ENCODE measurements at regions not wholly inside any gene's neighbourhood (a gene's known extent, or its start where the extent isn't known, plus 50 kb on each side); places are given as distances from the start of the nearest gene placed in this dataset.

GRCh38 chr11:87398931-87399330 lies 361.2 kb downstream of the TMEM135 start (continued):
- TF ChIP-seq, protein P1, sequence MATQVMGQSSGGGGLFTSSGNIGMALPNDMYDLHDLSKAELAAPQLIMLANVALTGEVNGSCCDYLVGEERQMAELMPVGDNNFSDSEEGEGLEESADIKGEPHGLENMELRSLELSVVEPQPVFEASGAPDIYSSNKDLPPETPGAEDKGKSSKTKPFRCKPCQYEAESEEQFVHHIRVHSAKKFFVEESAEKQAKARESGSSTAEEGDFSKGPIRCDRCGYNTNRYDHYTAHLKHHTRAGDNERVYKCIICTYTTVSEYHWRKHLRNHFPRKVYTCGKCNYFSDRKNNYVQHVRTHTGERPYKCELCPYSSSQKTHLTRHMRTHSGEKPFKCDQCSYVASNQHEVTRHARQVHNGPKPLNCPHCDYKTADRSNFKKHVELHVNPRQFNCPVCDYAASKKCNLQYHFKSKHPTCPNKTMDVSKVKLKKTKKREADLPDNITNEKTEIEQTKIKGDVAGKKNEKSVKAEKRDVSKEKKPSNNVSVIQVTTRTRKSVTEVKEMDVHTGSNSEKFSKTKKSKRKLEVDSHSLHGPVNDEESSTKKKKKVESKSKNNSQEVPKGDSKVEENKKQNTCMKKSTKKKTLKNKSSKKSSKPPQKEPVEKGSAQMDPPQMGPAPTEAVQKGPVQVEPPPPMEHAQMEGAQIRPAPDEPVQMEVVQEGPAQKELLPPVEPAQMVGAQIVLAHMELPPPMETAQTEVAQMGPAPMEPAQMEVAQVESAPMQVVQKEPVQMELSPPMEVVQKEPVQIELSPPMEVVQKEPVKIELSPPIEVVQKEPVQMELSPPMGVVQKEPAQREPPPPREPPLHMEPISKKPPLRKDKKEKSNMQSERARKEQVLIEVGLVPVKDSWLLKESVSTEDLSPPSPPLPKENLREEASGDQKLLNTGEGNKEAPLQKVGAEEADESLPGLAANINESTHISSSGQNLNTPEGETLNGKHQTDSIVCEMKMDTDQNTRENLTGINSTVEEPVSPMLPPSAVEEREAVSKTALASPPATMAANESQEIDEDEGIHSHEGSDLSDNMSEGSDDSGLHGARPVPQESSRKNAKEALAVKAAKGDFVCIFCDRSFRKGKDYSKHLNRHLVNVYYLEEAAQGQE (IDR thresholded peaks at IDR 0.05), result no peak
- TF ChIP-seq, protein P2, sequence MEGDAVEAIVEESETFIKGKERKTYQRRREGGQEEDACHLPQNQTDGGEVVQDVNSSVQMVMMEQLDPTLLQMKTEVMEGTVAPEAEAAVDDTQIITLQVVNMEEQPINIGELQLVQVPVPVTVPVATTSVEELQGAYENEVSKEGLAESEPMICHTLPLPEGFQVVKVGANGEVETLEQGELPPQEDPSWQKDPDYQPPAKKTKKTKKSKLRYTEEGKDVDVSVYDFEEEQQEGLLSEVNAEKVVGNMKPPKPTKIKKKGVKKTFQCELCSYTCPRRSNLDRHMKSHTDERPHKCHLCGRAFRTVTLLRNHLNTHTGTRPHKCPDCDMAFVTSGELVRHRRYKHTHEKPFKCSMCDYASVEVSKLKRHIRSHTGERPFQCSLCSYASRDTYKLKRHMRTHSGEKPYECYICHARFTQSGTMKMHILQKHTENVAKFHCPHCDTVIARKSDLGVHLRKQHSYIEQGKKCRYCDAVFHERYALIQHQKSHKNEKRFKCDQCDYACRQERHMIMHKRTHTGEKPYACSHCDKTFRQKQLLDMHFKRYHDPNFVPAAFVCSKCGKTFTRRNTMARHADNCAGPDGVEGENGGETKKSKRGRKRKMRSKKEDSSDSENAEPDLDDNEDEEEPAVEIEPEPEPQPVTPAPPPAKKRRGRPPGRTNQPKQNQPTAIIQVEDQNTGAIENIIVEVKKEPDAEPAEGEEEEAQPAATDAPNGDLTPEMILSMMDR (IDR thresholded peaks at IDR 0.05; ENCODE audit: low read depth, low read length, missing input control), result no peak
- TF ChIP-seq SP1 (IDR thresholded peaks at IDR 0.05) (no peak), RAD21 (IDR thresholded peaks at IDR 0.05) (no peak)

DNA sequence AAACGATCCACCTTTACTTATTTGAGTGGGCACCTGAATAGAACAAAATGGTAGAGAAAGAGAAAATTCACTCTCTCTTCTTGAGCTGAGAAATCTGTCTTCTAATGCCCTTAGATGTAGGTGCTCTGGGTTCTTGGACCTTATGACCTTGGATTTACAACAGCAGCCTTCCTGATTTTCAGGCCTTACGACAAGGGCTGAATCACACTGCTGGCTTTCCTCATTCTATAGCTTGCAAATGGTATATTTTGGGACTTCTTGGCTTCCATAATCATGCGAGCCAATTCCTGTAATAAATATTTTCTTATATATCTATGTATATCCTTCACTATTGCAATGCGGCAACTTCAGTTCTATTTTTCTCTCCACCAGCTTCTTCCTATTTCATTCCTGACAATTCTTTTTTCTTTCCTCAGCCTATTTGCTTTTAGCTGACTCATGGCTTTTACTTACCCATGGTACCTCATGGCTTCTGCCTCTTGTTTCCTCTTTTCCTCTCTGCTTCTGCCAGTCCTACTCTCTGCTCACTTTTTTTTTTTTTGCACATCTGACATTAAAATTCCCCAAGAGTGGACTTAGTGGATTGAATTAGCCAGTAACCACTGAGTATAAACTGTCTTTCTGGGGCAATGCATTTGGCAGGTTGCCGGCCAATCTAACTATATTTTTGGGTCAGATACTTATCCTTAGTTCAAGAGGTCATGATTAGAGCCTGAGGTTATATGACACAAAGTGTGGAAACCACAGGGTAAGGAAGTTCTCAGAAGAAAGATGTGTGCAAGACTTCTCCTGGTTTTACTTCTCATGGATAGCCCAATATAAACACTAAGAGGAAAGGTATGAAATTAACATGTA lies 359.5 kb downstream of the TMEM135 start:
- Histone ChIP-seq H3K4me1 (ENCODE audit: control insufficient read depth in 4 of 4, insufficient read depth in 4 of 4, low read length in 3 of 4) (no peaks in the 10 kb centered on the region), H3K9me3 (ENCODE audit: control insufficient read depth in 4 of 4, low read length in 3 of 4) (no peaks in the 10 kb centered on the region), H3K27ac (ENCODE audit: low read depth in 1 of 2, low read length in 2 of 2) (no peak overlapping the region), H3K27me3 (ENCODE audit: control insufficient read depth in 4 of 4, insufficient read depth in 4 of 4, low read length in 3 of 4) (no peaks in the 10 kb centered on the region), H3K9ac (ENCODE audit: low read depth in 1 of 2, low read length in 2 of 2) (no peak overlapping the region), H3K4me3 (ENCODE audit: low read depth in 1 of 3, low read length in 3 of 3) (no peak overlapping the region), H3K36me3 (ENCODE audit: control insufficient read depth in 4 of 4, insufficient read depth in 3 of 4, low read depth in 1 of 4, low read length in 3 of 4) (no peaks in the 10 kb centered on the region)
- 80% methylated on average over 5 of the region's 5 CpGs for WGBS
- DNase-seq (ENCODE audit: low spot score), result no peak
- TF ChIP-seq NR2F2 (IDR thresholded peaks at IDR 0.05) (no peak), HNF4A (conservative IDR thresholded peaks at IDR 0.05) (no peak), MAX (IDR thresholded peaks at IDR 0.05) (no peak), TAF1 (conservative IDR thresholded peaks at IDR 0.05) (no peak), SP1 (IDR thresholded peaks at IDR 0.05) (no peak), YY1 (IDR thresholded peaks at IDR 0.05) (no peak), FOXA1 (IDR thresholded peaks at IDR 0.05) (no peak), RAD21 (IDR thresholded peaks at IDR 0.05) (no peak), HNF4G (IDR thresholded peaks at IDR 0.05) (no peak), ATF3 (IDR thresholded peaks at IDR 0.05) (no peak), GABPA (IDR thresholded peaks at IDR 0.05 in 1 of 2, conservative IDR thresholded peaks at IDR 0.05 in 1 of 2) (no peak), FOXA2 (IDR thresholded peaks at IDR 0.05) (no peak), EGR1 (IDR thresholded peaks at IDR 0.05; ENCODE audit: low read depth in 2 of 2) (no peak), JUND (IDR thresholded peaks at IDR 0.05) (no peak), RXRA (IDR thresholded peaks at IDR 0.05) (no peak)
- TF ChIP-seq, protein P1 (IDR thresholded peaks at IDR 0.05), result no peak
- TF ChIP-seq, protein P2 (IDR thresholded peaks at IDR 0.05; ENCODE audit: low read depth, low read length, missing input control), result no peak
- TF ChIP-seq, protein P3, sequence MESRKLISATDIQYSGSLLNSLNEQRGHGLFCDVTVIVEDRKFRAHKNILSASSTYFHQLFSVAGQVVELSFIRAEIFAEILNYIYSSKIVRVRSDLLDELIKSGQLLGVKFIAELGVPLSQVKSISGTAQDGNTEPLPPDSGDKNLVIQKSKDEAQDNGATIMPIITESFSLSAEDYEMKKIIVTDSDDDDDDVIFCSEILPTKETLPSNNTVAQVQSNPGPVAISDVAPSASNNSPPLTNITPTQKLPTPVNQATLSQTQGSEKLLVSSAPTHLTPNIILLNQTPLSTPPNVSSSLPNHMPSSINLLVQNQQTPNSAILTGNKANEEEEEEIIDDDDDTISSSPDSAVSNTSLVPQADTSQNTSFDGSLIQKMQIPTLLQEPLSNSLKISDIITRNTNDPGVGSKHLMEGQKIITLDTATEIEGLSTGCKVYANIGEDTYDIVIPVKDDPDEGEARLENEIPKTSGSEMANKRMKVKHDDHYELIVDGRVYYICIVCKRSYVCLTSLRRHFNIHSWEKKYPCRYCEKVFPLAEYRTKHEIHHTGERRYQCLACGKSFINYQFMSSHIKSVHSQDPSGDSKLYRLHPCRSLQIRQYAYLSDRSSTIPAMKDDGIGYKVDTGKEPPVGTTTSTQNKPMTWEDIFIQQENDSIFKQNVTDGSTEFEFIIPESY (IDR thresholded peaks at IDR 0.05), result no peak

All from liver (tissue), 8 donors.